Occipital lobe (tissue), 1 donor: ENCODE measurements at regions not wholly inside any gene's neighbourhood (a gene's known extent, or its start where the extent isn't known, plus 50 kb on each side); places are given as distances from the start of the nearest gene placed in this dataset.

ENCODE experiments used
- DNase-seq: peaks from one replicate; lab custom pipeline; 2025; lab: John Stamatoyannopoulos, UW

DNA sequence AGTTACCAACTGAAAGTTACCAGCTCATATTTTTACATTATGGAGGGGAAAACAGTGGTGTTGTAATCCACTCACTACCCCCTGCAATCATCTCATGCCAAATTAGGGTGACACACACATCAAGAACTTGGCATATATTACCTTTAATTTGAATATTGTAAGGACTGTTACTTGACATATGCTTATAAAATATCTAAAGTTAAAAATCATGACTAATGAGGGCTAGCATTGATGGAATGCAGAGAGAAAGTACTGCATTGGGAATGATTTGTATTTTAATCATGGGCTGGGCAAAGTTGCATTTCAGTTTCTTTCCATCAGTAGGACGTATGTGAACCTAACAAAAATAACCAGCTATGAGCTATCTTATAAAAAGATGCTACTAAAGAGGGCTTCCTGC lies 517.5 kb upstream of the GRIA3 start:
- no peak for DNase-seq

DNA sequence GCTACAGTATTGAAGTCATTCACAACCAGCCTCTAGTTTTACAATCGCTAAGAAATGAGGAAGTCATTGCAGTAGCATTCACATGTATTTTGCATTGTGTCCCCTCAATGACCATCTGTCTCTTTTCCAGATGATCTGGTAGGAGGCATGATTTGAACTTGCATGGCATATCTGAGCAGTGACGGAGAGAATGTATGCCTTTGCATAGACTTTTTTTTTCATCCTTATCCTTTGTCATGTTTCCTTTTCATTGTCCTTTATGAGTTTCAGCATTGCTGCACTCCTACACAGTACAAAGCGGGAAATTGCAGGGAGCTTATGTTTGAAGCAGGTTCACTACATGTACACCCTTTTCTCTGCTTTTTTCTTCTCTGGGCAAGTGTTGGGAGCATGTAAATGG lies 516.4 kb upstream of the GRIA3 start:
- DNase-seq: no peak

DNA sequence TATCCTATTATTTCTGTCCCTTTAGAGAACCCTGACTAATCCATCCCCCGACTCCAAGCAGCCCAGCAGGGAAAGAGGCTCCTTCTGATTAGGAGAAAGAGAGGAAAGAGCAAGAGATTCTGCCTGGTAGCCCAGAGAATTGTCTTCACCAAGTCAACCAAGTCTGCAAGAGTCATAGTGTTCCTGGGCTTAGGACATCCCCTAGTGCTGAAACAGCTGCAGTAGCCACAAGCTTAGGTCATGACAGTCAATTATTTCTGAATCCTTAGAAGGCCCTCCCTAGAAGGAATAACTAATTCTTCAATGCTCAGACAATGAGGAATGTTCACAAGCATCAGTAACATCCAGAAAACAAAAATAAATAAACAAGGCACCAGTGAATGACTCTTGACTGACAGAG lies 480.3 kb upstream of the GRIA3 start:
- DNase-seq: no peak

DNA sequence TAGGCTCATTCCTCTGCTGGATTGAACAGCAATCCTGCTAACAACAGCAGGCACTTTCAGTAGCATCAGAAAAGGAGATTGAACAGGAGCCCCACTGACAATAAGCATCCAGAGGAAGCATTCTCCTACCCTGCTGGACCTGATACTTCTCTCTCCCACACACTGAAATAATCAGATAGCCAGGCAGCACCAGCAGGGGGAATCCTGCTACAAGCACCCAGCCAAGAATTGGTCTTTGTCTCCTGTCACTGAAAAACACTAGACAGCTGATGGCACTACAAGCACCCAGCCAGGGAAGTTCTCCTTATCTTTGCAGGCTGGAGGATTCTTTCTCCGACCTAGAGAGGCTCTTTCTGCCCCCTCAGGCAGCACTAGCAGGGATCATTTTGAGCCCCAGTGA lies 444.3 kb upstream of the GRIA3 start:
- no peak for DNase-seq

DNA sequence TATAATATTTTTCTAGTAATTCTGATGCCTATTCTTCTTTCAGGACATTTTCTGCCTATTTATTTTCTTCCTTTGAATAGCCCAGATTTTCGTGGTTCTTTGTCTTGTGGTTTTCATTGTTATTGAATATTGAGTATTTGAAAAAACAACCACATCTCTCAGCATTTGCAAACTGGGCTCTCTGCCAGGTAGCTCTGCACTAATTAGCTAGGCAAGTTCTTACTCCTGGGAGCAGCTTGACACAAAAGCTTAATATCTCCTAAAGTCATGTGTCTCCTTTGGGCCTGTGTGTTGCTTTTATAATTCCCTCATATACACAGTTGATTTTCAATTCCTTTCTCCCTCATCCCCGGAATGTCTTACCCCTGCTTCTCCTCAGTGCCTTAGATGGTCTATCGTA lies 413.5 kb upstream of the GRIA3 start:
- DNase-seq: no peak

DNA sequence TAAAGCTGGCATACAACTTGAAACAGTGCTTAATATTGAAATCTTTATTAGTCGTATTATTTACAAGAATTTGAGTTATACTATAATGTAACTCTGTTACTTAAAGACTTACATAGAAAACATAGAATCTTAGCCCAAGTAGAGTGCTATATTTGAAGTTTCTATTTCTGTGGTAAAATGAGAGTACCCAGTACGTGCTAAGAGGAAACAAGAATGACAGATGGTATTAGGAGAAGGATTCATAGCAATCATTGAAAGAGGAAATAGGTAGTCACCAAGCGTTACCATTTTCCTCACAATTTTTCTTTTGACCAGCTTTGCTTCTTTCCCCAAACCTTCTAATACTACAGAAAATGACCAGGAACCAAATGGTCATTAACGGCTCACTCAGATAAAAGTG lies 412.1 kb upstream of the GRIA3 start:
- no peak for DNase-seq

DNA sequence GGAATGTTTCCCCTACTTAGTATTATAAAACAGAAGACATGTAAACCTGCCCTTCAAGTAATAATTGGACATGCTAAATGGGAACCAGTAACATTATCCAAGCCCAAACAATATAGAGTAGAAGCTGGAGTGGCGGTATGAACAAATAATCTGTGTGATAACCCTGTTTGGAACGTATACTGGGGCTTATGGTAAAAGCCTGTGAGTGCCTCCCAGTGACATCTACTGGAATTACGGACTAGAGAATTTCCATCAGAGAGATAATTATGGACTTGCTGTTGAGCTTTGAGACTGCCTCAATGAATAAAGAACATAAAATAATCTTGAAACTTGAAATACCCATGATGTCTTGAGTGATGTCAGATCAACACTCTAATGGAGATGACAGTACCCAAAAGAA lies 406.3 kb upstream of the GRIA3 start:
- no peak for DNase-seq

DNA sequence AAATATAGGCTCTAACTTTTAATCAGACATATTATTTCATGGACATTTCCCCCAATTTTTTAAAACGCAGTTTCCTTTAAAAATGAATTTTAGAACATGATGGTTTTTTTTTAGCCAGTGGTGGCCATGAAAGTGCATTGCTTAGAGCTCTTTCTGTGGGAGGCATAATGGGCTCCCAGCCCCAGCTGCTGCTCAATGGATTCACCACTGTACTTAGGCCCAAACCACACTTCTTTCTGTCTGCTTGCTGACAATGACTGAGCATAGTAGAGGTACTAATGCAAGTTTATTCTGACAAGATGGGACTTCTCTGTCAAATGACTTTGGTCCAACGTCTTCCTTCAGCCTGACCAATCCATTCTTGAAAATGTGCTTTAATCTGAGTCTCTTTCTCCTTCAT lies 400.2 kb upstream of the GRIA3 start:
- DNase-seq: no peak

DNA sequence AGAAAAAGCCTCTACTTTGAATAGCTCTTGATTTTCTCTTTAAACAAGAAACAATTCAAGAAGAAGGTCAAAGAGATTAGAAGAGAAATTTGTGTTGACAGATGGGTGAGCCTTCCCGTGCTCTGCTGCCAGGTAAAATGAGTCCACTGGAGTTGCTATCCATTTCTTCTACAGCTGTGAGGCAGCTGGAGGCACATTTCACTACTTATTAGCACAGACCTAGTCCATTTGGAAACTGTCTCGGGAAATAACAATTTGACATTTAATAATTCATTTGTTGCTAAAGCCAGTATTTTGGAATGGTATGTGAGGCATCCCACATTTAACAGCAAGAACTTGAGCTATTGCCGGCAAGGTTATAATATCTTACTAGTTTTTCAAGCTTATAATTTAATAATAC lies 396.8 kb upstream of the GRIA3 start:
- DNase-seq: no peak

DNA sequence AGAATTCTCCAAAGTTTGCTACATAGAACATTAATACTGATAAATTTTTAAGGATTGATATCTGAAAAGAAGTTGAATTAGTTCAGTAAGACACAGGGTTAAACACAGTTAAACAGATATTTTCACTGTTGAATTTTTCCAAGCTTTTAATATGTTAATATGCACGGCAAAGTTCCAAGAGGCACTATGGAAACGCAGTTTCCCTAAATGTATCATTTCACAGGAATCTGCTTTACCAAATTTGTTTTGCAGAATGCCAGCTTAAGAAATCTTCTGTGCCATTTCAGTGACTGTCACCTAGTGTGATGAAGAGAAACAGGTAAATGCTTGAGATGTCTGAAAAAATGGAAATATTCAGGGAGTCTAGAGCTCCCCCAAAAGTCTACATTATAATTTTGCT lies 395.9 kb upstream of the GRIA3 start:
- DNase-seq: no peak

DNA sequence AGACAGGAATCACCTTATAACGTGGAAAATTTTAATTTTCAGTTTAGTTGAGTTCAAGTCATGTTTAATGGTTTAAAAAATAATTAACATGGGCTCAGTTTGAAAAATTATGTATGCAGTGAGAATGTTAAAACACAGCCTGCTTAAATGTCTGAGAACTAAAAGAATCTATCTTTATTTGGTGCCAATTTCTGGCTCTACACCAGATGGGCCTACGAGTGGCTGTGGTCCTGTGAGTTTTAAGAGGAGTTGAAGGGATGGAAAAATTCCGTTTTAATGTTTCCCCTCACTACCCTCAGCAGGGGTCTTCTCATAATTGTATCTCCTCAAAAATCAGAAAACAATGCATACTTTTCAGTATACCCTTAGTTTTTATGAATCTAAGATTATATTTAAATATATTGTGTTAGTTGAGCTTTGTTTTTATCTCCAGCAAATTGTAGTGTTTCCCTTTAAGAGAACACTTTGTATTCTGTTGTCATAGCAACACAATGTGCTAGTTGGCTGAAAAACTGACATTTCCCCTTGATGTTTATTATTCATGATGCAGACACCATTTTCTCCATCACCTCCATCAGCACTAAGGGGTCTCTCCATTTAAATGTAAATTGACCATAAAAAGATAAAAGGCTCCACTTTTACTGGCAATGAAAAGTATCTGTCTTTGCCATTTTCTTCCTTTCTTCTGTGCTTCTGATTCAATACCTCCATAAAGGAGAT lies 393.5 kb upstream of the GRIA3 start:
- DNase-seq: no peak

DNA sequence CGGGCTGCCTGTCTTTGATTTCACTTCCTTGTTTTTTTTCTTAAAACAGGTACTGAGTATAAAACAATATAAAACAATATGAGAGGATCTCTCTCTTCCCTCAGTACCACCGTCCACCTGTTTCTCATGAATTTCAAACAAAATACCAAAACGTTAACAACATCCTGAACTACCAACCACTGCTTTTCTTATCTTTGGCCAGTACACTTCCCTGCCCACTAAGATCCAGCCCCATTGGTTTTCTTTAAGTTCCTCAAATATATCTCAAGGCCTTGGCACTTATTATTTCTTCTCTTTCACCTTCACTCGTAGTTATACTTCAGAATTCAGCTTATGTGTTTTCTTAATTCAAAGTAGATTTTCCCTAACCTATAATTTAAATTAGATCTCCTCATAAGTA lies 370.2 kb upstream of the GRIA3 start:
- DNase-seq: no peak

DNA sequence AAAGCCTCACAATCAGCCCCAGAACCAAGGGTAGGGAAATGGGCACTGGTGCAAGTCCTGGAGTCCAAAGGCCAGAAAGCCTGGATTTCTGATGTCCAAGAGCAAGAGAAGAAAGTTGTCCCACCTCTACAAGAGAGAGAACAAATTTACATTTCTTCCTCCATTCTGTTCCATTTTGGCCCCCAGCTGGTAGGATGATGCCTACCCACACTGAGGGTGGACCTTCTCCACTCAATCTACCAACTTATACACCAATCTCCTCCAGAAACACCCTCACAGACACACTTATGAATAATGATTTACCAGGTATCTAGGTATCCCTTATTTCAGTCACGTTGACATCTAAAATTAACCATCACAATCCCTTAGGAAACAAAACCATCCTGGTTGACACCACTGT lies 367.8 kb upstream of the GRIA3 start:
- no peak for DNase-seq

DNA sequence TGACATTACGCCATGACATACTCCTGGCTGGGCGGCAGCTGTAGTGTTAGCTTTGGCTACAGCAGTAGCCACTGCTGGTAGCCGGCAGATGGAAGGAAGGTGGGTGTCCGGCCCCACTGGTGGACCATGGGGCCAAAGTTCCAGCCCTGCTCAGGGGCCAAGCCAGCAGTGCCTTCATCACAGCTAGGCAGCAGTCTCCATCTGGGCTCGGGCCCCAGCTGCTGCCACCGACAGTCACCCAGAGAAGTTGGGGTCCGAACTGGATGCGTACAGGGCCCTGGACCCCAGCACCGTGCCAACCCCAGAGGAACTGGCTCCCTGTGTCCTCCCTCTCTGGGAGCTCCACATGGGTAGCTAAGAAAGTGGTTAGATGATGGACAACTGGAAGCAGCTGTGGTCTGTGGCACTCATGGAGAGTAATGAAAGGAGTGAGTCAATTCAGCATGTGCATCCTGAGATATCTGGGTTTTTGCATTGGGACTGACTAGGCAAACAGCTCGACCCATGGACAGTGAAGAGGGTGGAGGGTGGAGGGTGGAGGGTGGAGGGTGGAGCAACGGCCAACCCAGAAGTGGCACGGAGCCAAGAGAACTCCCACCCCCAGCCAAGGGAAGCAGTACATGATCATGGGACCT lies 366.6 kb upstream of the GRIA3 start:
- no peak for DNase-seq

DNA sequence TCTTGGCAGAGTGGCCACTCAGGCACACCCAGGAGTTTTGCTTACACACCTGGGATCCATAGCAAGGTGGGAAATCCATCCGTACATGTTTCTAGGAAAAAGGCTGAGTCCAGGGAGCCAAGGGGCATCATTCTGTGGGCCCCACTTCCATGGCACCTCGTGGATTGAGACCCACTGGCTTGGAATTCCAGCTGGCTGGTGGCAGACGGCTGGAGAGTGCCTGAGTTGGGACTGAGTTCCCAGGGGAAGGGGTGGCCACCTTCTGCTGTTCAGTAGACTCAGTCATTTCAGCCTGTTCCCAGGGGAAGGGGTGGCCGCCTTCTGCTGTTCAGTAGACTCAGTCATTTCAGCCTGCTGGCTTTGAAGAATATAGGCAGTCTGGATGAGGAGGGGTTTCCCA lies 366.0 kb upstream of the GRIA3 start:
- DNase-seq: no peak

DNA sequence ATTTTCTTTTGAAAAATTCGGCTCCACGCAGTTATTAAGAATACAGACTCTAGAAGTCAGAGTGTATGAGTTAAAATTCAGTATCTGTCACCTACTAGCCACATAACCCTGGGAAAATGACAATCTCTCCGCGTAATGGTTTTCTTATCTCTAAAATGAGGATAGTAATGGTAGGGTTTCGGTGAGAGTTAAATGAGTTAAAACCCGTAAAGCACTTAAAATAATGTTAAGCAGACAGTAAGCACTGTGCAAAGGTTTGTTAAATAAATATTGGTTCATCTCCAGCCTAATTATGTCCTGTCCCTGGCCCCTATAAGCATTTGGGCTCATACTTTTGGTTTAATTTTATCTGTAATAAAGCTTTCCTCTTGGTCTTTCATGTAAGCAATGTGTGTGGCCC lies 350.8 kb upstream of the GRIA3 start:
- no peak for DNase-seq

DNA sequence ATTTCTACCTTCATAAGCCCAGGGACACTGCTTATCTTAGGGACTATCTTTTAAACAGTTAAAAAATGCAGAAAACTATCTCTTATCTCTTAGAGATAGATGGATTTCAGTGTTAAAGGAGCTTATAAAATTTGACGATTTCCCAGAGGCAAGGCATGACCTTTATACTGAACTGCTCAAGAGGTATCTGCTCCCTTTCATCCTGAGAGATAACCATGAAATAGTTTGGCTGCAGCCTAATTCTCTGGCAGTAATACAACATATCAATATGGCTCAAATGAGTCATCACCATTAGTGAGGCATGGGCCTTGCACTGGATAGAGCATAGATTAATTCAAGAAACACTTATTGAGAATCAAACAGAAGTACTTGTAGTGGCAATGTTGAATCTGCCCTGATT lies 348.2 kb upstream of the GRIA3 start:
- no peak for DNase-seq

DNA sequence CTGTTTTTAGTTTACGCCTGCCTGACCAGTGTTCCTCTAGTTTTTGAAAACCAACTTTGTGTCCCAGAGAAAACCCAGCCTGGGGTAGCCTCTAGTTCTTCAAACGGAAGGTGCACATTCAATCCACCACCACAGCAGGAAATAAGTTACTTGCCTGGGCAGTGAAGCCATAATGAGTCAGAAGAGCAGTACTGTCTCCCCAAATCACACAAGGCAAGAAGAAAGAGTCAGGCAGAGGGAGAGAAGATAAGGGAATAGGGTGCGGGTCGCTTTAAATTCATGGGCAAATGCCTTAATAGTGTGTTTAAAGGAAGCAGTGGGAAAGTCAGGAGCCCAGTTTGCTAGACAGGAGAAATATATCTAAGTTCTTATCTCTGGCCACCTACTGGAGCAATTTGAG lies 333.8 kb upstream of the GRIA3 start:
- DNase-seq: no peak

DNA sequence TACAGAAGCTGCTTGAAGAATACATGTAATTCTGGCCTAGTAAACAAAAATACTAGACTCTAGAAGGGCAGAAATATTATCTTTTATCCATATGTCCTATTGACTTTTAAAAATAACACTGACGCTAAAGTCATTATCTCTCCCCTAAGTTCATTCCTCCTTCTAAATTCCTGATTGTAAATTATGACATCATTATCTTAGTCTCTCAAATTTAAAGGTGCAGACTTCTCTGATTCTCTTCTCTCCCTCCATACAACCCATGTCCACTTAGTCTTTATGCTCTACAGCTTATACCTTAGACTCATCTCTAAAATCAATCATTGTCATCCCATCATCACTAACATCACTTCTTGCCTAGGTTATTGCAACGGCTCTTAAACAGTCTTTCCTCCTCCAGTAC lies 327.9 kb upstream of the GRIA3 start:
- DNase-seq: no peak

DNA sequence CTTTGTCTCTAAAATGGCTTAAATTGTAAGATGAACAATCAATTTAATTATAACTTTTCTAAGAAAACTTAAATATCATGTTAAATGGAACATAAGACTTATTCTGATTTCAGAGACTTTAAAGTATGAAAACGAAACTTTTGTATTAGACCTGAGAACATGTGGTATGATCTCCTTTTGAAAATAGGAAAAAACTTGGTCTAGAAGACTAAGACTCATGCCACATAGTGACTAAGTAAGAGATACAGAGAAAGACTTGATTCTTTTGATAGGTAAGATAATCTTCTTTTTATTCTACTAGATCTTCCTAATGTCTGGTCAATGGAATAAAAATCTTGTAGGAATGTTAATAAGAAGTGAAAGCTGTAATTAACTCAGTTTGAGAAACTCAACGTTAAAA lies 326.3 kb upstream of the GRIA3 start:
- no peak for DNase-seq

DNA sequence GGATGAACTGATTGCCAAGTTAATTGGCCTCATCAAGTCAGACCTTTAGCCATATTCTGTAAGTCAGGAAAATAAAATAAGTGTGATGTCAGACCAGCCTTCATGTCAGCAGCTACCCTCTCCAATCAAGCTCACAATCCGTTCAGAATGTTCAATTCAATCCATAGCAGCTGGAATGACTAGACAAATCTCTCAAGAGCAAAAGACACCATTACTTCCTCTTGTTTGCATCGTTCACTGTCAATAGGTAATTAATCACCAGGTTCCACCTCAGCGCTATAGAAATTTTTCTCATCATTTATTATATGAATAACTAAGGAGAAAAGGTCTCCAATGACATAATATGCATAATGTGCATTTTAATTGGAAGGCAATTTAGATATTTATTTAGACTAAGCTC lies 321.0 kb upstream of the GRIA3 start:
- DNase-seq: no peak

DNA sequence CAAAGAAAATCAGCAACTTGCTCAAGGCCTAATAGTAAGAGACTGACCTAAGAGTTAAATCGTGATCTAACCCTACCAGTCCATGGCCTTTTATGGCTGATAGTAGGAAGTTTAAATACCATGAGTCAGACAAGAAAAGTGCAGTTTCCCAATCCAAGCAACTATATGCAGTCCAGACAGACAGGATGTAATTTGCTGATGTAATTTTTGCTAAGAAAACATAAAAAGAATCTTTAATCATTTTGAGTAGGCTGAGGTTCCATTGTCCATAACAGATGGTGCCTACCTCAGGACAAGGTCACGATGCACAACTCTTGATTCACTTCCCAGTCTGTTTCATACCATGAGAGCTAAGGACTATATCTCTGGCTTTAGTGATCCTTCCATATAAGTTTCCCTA lies 317.5 kb upstream of the GRIA3 start:
- DNase-seq: no peak

DNA sequence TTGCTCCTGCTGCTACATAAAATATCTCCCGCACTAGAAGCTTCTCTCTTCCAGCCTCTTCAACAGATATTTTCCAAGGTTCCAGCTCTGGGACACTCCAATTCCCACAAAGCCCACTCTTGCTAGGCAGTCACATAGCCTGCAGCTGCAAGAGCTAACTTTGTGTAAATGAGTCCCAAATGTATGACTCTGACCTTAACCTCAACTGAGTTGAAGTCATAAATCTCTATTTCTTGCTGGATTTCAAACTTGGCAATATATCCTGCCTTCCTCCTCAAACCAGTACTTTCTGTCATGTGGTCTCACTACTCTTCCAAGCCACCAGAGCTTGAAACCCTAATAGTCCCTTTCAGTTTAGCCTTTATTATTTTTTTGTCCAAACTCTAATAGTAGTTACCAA lies 315.4 kb upstream of the GRIA3 start:
- DNase-seq: no peak

DNA sequence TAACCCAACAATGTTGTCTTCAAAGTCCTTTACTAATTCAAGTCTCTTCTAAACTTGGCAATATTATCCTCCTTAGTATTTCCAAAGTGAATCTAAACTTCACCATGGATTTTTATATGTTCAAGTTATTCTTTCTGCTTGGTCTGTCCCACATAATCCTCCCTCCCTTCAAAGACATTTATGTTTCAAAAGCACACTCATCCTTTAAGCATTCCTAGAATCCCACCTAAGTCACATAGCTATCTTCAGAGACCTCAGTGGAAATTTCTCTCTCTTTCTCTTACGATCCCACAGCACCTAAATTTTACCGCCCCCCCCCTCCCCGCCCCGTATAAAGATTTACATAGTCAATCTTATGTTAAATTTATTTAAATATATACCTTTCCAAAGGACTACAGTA lies 314.9 kb upstream of the GRIA3 start:
- DNase-seq: no peak
